Chondrocyte (in vitro differentiated cells): ENCODE measurements at regions not wholly inside any gene's neighbourhood (a gene's known extent, or its start where the extent isn't known, plus 50 kb on each side); places are given as distances from the start of the nearest gene placed in this dataset.
A peak's percentile ranks its signal among the peaks of the same experiment; 100 is the strongest.

Source experiments
- DNase-seq: peaks from one replicate; pipeline ENCODE4 v3.0.0; 2021; ENCODE audit warnings: mixed read lengths, low spot score
- H3K27ac Mint-ChIP-seq: one replicate; pipeline ENCODE4 v1.8.0; 2021; ENCODE audit warnings: mild to moderate bottlenecking, moderate library complexity, mixed read lengths; ENCODE audit not compliant: unreplicated experiment
- H3K27me3 Mint-ChIP-seq: 2 replicates; pipeline ENCODE4 v1.8.0; 2021; ENCODE audit warnings: low read depth, mixed read lengths
- H3K36me3 Mint-ChIP-seq: 2 replicates; pipeline ENCODE4 v1.8.0; 2021; ENCODE audit warnings: low read depth, mixed read lengths
- H3K4me1 Mint-ChIP-seq: 2 replicates; pipeline ENCODE4 v1.8.0; 2021; ENCODE audit warnings: low read depth, mild to moderate bottlenecking, mixed read lengths
- H3K4me3 Mint-ChIP-seq: one replicate; pipeline ENCODE4 v1.8.0; 2021; ENCODE audit warnings: mild to moderate bottlenecking, moderate library complexity, mixed read lengths; ENCODE audit not compliant: unreplicated experiment
- H3K9me3 Mint-ChIP-seq: 2 replicates; pipeline ENCODE4 v1.8.0; 2021; ENCODE audit warnings: low read depth, mixed read lengths
- TF ChIP-seq, protein P1 (sequence below): fragments of 200-600 bp; sonication (generic); IDR thresholded peaks from 2 replicates; pipeline ENCODE4 v1.5.0; 2021; ENCODE audit warnings: antibody characterized with exemption, mild to moderate bottlenecking, moderate library complexity

DNA sequence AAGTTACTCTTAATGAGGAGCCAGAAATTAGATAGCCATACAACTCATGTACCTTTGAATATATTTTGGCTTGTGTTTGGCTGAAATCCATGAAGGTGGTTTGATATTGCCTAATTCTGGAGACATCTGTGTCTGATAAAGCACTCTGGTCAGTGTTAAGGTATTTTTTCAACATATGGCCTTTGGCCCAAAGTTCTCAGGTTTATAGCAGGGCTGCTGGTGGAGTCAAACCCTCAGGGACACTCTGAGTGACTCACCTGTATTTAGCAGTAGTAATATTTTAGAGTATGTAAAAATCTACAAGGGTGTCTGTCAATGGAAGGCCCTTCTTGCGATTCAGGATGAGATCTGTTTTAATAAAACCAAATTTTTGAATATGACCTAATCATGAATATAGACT is 666.5 kb downstream of the SLC4A3 start:
- Mint-ChIP-seq H3K27ac (no peak overlapping the region), H3K4me1 (peaks cover 3% of the 10 kb centered on the region), H3K4me3 (no peak overlapping the region), H3K9me3 (peaks cover 5% of the 10 kb centered on the region), H3K27me3 (no peaks in the 10 kb centered on the region), H3K36me3 (no peaks in the 10 kb centered on the region)
- TF ChIP-seq, protein P1, sequence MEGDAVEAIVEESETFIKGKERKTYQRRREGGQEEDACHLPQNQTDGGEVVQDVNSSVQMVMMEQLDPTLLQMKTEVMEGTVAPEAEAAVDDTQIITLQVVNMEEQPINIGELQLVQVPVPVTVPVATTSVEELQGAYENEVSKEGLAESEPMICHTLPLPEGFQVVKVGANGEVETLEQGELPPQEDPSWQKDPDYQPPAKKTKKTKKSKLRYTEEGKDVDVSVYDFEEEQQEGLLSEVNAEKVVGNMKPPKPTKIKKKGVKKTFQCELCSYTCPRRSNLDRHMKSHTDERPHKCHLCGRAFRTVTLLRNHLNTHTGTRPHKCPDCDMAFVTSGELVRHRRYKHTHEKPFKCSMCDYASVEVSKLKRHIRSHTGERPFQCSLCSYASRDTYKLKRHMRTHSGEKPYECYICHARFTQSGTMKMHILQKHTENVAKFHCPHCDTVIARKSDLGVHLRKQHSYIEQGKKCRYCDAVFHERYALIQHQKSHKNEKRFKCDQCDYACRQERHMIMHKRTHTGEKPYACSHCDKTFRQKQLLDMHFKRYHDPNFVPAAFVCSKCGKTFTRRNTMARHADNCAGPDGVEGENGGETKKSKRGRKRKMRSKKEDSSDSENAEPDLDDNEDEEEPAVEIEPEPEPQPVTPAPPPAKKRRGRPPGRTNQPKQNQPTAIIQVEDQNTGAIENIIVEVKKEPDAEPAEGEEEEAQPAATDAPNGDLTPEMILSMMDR, result no peak
- DNase-seq, result no peak

DNA sequence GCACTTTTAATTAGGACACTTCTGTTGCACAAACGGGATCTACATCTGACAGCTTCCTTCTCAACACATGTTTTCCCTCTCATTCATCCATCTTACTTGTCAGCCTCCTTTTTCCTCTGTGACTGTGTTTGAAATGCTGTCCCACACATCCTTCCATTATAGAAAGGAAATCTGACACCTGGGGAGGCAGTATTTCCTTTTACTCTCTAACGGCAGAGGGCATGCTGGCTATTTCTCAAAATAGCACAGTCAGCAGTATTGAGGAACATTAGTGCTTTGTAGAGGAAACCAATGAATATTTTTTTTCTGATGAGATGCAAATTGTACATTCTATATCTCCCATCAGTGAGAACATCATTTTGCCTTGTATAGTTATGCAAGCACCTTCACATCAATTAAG is 668.7 kb downstream of the SLC4A3 start:
- Mint-ChIP-seq H3K9me3 (peaks cover 5% of the 10 kb centered on the region), H3K27ac (no peak overlapping the region), H3K36me3 (no peaks in the 10 kb centered on the region), H3K4me3 (no peak overlapping the region), H3K4me1 (peaks cover 7% of the 10 kb centered on the region), H3K27me3 (no peaks in the 10 kb centered on the region)
- DNase-seq, result no peak
- TF ChIP-seq, protein P1, result peak; percentile 61

DNA sequence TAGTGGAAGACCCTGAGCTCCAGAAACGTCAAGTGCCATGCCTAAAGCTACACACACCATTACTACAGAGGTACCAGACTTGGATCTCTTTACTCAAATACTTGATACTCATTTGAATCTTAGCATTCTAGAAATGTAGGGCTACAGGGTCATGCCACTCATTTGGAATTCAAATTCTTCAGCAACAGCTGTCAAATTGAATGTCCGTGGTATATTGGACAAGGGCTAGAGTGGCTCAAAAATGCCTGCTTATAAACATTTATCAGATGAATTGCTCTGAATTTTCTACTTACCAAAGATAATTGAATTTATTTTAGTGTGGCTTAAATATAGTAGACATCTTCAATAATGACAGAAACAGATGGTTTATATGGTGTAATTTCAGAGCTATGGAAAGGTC is 669.7 kb downstream of the SLC4A3 start:
- DNase-seq, result no peak
- Mint-ChIP-seq H3K4me3 (no peak overlapping the region), H3K4me1 (peaks cover 7% of the 10 kb centered on the region), H3K36me3 (no peaks in the 10 kb centered on the region), H3K27ac (no peak overlapping the region), H3K27me3 (no peaks in the 10 kb centered on the region), H3K9me3 (peaks cover 5% of the 10 kb centered on the region)
- TF ChIP-seq, protein P1, result no peak

DNA sequence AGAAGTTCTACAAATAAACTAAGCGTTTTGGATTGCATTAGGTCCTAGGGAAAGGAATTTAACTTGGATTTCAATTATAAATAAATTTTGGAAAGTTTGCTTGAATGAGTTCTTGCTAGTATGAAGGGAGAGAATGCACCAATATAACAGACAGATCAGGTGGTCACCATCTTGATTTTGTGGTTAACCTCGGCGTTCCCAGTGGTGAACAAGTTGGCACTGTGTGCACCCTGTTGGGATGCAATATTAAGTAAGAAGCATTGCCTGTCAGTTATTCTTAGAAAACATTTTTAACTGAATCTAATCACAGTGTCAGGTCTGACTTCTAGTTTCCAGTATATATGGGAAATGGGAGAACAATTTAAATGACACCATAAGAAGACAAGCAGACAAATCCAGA is 673.4 kb downstream of the SLC4A3 start:
- Mint-ChIP-seq H3K4me1 (peaks cover 18% of the 10 kb centered on the region), H3K27ac (no peak overlapping the region), H3K4me3 (no peak overlapping the region), H3K27me3 (no peaks in the 10 kb centered on the region), H3K36me3 (no peaks in the 10 kb centered on the region), H3K9me3 (no peaks in the 10 kb centered on the region)
- no peak for DNase-seq
- TF ChIP-seq, protein P1, result no peak

DNA sequence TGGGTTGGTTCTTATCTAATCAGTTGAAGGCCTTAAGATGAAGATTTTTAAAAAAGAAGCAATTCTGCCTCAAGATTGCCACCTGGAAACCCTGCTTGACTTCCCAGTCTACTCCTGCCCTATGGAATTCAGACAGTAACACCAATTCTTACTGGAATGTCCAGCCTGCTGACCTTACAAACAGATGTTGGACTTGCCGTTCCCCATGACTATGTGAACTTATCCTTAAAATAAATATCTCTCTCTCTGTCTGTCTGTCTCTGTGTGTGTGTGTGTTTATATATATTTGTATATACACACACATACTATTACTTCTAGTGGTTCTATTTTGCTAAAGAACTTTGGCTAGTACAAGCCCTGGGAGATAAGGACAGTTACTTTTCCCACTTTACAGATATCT is 675.3 kb downstream of the SLC4A3 start:
- TF ChIP-seq, protein P1, result no peak
- Mint-ChIP-seq H3K27ac (no peak overlapping the region), H3K36me3 (no peaks in the 10 kb centered on the region), H3K9me3 (no peaks in the 10 kb centered on the region), H3K4me1 (peaks cover 15% of the 10 kb centered on the region), H3K4me3 (no peak overlapping the region), H3K27me3 (no peaks in the 10 kb centered on the region)
- no peak for DNase-seq
